Parathyroid adenoma (tissue), 2 donors: ENCODE measurements at regions not wholly inside any gene's neighbourhood (a gene's known extent, or its start where the extent isn't known, plus 50 kb on each side); places are given as distances from the start of the nearest gene placed in this dataset.

Experiments used
- H2AFZ ChIP-seq: fragments of 300-600 bp; sonication (generic); one replicate; pipeline ENCODE4 v1.7.0; 2017; ENCODE audit warnings: antibody characterized with exemption, mild to moderate bottlenecking
- H3K27ac ChIP-seq: fragments of 300-600 bp; sonication (generic); one replicate; pipeline ENCODE4 v1.7.0; 2017
- H3K27me3 ChIP-seq: fragments of 300-600 bp; sonication (generic); one replicate; pipeline ENCODE4 v1.7.0; 2017; ENCODE audit warnings: low read length; ENCODE audit not compliant: control insufficient read depth, insufficient read depth
- H3K36me3 ChIP-seq: fragments of 300-600 bp; sonication (generic); one replicate; pipeline ENCODE4 v1.7.0; 2017; ENCODE audit warnings: low read length; ENCODE audit not compliant: control insufficient read depth, insufficient read depth
- H3K4me1 ChIP-seq: fragments of 300-600 bp; sonication (generic); one replicate; pipeline ENCODE4 v1.7.0; 2017; ENCODE audit warnings: control low read depth
- H3K4me2 ChIP-seq: fragments of 300-600 bp; sonication (generic); one replicate; pipeline ENCODE4 v1.7.0; 2017; ENCODE audit warnings: low read length
- H3K4me3 ChIP-seq: fragments of 300-600 bp; sonication (generic); one replicate; pipeline ENCODE4 v1.7.0; 2017; ENCODE audit warnings: low read depth, low read length
- H3K79me2 ChIP-seq: fragments of 300-600 bp; sonication (generic); one replicate; pipeline ENCODE4 v1.7.0; 2017; ENCODE audit warnings: control low read depth
- H3K9ac ChIP-seq: fragments of 300-600 bp; sonication (generic); one replicate; pipeline ENCODE4 v1.7.0; 2017; ENCODE audit warnings: mild to moderate bottlenecking
- H3K9me3 ChIP-seq: fragments of 300-600 bp; sonication (generic); one replicate; pipeline ENCODE4 v1.7.0; 2017; ENCODE audit warnings: low read length; ENCODE audit not compliant: control insufficient read depth
- TF ChIP-seq, protein P1 (sequence below): fragments of 300-600 bp; sonication (generic); IDR thresholded peaks from one replicate; pipeline ENCODE4 v1.7.0; 2017; ENCODE audit warnings: antibody characterized with exemption, mild to moderate bottlenecking
- donor health status: primary hyperparathyroidism.

DNA sequence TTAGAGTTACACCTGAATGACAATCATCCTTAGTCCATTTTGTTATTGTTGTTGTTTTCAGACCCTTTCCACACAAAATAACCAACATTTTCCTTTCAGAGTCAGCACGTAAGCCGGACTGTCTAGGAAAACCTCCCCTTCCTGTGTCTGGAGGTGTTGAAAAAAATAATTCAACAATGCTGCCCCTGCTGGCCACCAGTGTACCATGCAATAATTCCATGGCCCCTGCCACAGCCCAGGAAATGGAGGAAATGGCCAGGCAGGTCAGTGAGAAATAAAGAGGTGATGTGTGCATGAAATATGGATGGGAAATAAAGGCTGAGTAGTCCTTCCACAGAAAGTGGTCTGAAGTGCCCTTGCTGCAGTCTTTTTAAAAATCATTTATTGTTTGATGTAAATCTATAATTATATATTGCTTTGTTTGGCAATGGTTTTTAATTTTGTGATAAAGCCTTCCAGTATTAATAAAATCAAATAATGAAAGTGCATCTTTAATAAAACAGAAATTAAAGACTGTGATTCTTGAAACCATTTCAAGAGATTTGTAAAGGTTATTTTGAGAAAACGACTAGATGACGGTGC, 152.8 kb upstream of the PAPPA start:
- no peak overlapping the region for H3K4me2 ChIP-seq
- H3K9me3 ChIP-seq: no peaks in the 10 kb centered on the region
- TF ChIP-seq, protein P1, sequence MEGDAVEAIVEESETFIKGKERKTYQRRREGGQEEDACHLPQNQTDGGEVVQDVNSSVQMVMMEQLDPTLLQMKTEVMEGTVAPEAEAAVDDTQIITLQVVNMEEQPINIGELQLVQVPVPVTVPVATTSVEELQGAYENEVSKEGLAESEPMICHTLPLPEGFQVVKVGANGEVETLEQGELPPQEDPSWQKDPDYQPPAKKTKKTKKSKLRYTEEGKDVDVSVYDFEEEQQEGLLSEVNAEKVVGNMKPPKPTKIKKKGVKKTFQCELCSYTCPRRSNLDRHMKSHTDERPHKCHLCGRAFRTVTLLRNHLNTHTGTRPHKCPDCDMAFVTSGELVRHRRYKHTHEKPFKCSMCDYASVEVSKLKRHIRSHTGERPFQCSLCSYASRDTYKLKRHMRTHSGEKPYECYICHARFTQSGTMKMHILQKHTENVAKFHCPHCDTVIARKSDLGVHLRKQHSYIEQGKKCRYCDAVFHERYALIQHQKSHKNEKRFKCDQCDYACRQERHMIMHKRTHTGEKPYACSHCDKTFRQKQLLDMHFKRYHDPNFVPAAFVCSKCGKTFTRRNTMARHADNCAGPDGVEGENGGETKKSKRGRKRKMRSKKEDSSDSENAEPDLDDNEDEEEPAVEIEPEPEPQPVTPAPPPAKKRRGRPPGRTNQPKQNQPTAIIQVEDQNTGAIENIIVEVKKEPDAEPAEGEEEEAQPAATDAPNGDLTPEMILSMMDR: no peak
- no peaks in the 10 kb centered on the region for H3K36me3 ChIP-seq
- no peak overlapping the region for H3K27ac ChIP-seq
- H3K27me3 ChIP-seq: no peaks in the 10 kb centered on the region
- H3K9ac ChIP-seq: no peak overlapping the region
- H3K79me2 ChIP-seq: no peaks in the 10 kb centered on the region
- H3K4me1 ChIP-seq: no peaks in the 10 kb centered on the region
- no peak overlapping the region for H3K4me3 ChIP-seq
- no peak overlapping the region for H2AFZ ChIP-seq

GRCh38 chr9:116002181-116002580, 151.4 kb upstream of the PAPPA start:
- H3K9me3 ChIP-seq: no peaks in the 10 kb centered on the region
- no peak overlapping the region for H3K4me3 ChIP-seq
- no peak overlapping the region for H3K27ac ChIP-seq
- H2AFZ ChIP-seq: no peak overlapping the region
- H3K9ac ChIP-seq: no peak overlapping the region
- no peak overlapping the region for H3K4me2 ChIP-seq
- TF ChIP-seq, protein P1: no peak
- no peaks in the 10 kb centered on the region for H3K36me3 ChIP-seq
- no peaks in the 10 kb centered on the region for H3K4me1 ChIP-seq
- H3K79me2 ChIP-seq: no peaks in the 10 kb centered on the region
- no peaks in the 10 kb centered on the region for H3K27me3 ChIP-seq

DNA sequence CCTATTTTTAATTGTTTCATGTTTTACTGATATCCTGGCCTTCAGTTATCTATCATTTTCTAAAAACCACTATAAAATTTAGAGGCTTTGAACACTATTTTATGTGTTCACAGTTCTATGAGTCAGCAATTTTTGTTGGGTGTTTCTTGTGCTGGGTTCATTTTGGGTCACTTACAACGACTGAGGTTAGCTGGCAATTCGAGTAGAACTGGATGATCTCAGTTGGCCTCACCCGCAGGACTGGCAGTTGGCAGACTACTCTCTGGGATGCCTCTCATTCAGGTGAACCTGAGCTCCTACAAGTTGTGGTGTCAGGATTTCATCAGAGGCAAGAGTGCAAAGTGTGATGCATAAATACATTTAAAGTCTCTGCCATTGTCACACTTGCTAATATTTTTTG, 151.0 kb upstream of the PAPPA start:
- Histone ChIP-seq H3K9ac (no peak overlapping the region), H2AFZ (no peak overlapping the region), H3K36me3 (no peaks in the 10 kb centered on the region), H3K4me2 (no peak overlapping the region), H3K9me3 (no peaks in the 10 kb centered on the region), H3K27ac (no peak overlapping the region), H3K79me2 (no peaks in the 10 kb centered on the region), H3K27me3 (no peaks in the 10 kb centered on the region), H3K4me1 (no peaks in the 10 kb centered on the region), H3K4me3 (no peak overlapping the region)
- TF ChIP-seq, protein P1: no peak

DNA sequence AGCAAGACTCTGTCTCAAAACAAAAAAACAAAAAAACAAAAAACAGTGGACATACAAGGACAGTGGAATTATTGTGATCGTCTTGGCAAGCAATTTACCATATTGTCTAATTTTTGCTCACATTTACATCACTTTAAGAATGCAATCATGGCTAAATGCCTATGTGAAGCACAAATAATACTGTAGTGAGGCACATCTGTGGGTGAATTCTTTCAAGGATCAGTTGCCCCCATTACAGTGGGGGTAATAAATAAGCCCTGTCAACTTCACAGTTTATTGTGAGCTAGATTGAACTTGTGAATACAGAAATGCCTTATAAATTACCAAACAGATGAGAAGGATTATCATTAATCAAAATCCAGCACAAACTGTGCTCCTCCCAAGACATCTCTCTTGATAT, 150.2 kb upstream of the PAPPA start:
- H3K4me1 ChIP-seq: no peaks in the 10 kb centered on the region
- no peak overlapping the region for H3K9ac ChIP-seq
- no peak overlapping the region for H2AFZ ChIP-seq
- no peaks in the 10 kb centered on the region for H3K36me3 ChIP-seq
- no peak overlapping the region for H3K4me3 ChIP-seq
- TF ChIP-seq, protein P1: no peak
- H3K79me2 ChIP-seq: no peaks in the 10 kb centered on the region
- H3K27me3 ChIP-seq: no peaks in the 10 kb centered on the region
- no peak overlapping the region for H3K4me2 ChIP-seq
- no peaks in the 10 kb centered on the region for H3K9me3 ChIP-seq
- H3K27ac ChIP-seq: no peak overlapping the region

DNA sequence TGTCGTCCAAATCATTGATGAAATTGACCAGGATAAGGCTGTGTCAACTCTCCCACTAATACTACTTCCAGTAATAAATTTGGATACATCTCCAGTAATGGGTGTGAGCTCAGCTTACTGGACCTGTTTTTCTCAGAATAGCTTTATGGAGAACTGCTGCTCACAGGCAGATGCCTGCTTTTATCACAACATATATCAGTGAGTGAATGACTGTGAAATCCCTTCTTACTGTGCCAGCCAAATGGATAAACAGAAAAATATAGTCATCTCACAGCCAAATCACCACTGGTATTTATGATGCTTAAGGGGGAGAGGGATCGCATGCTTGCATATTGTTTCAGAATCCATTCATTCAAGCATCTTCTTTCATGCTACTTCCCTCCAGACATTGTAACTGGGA, 148.4 kb upstream of the PAPPA start:
- Histone ChIP-seq H3K4me2 (no peak overlapping the region), H3K4me1 (no peaks in the 10 kb centered on the region), H3K9ac (no peak overlapping the region), H3K4me3 (no peak overlapping the region), H3K9me3 (no peaks in the 10 kb centered on the region), H3K36me3 (no peaks in the 10 kb centered on the region), H3K79me2 (no peaks in the 10 kb centered on the region), H3K27ac (no peak overlapping the region), H2AFZ (no peak overlapping the region), H3K27me3 (no peaks in the 10 kb centered on the region)
- TF ChIP-seq, protein P1: no peak
